Ureter (tissue), 1 donor: ENCODE measurements at regions not wholly inside any gene's neighbourhood (a gene's known extent, or its start where the extent isn't known, plus 50 kb on each side); places are given as distances from the start of the nearest gene placed in this dataset.
A peak's percentile ranks its signal among the peaks of the same experiment; 100 is the strongest.
"Not testable (repeated sequence)": the region's sequence is repeated elsewhere in the genome, so short reads cannot be mapped to it uniquely, and the experiment has no call there.

Experiments
- DNase-seq: peaks from one replicate; pipeline ENCODE4 v3.0.0-alpha.2; 2020; ENCODE audit warnings: low spot score
- donor health status: DM: yes; HTN: yes; CAD: no.

- DNase-seq: not testable (repeated sequence)
These were observed 91.5 kb upstream of the MBIP start for GRCh38 chr14:36411951-36412350.

- DNase-seq: no peak
These were observed 88.0 kb upstream of the MBIP start for GRCh38 chr14:36408388-36408787.

GRCh38 chr14:36405589-36406274 lies 85.3 kb upstream of the MBIP start:
- no peak for DNase-seq

- DNase-seq: no peak
These were observed 82.4 kb upstream of the MBIP start for GRCh38 chr14:36402867-36403266.

GRCh38 chr14:36398463-36399291 lies 78.2 kb upstream of the MBIP start:
- no peak for DNase-seq

- no peak for DNase-seq
These were observed 76.9 kb upstream of the MBIP start for GRCh38 chr14:36397357-36397756.

GRCh38 chr14:36396798-36397197 lies 76.4 kb upstream of the MBIP start:
- DNase-seq: no peak

- DNase-seq: no peak
These were observed 74.2 kb upstream of the MBIP start for GRCh38 chr14:36394593-36394992.

GRCh38 chr14:36390718-36391117 lies 70.3 kb upstream of the MBIP start:
- no peak for DNase-seq

- DNase-seq: no peak
These were observed 63.5 kb upstream of the MBIP start for GRCh38 chr14:36383767-36384431.

- peak; percentile 71 for DNase-seq
These were observed 53.7 kb upstream of the MBIP start for GRCh38 chr14:36373982-36374673.
